GM12878 (cell line): ENCODE measurements at regions not wholly inside any gene's neighbourhood (a gene's known extent, or its start where the extent isn't known, plus 50 kb on each side); places are given as distances from the start of the nearest gene placed in this dataset.

Experiments
- ATAC-seq: fragments of 200-7000 bp; cut with Tn5 transposase; 3 replicates; pipeline ENCODE4 v1.9.1; 2020; ENCODE audit warnings: mild to moderate bottlenecking, moderate library complexity
- BruUV-seq: library from RNA; stranded (reverse); fragments of 400-500 nt; replicated peaks from 2 replicates; lab custom pipeline; 2021; lab: Mats Ljungman, UMichigan
- CTCF ChIA-PET: fragments of 300-600 bp; sonication (Branson Sonifier 250); formaldehyde crosslinking; extraction: SDS; loops from one replicate; lab custom pipeline; 2021; ENCODE audit warnings: inconsistent platforms; lab: Yijun Ruan, JAX
- POLR2A ChIA-PET: fragments of 350-600 bp; formaldehyde crosslinking; extraction: SDS; loops from one replicate; lab custom pipeline; 2021; ENCODE audit warnings: inconsistent platforms; lab: Charles Lee
- RAD21 ChIA-PET: fragments of 300-600 bp; sonication (Branson Sonifier 250); formaldehyde crosslinking; loops from one replicate; lab custom pipeline; 2023; ENCODE audit warnings: antibody characterized with exemption; ENCODE audit not compliant: unreplicated experiment; lab: Charles Lee
- SMC1A ChIA-PET: fragments of 300-600 bp; sonication (Branson Sonifier 250); formaldehyde crosslinking; loops from one replicate; lab custom pipeline; 2023; ENCODE audit not compliant: unreplicated experiment, uncharacterized antibody; lab: Charles Lee
- DNase-seq: peaks from one replicate; pipeline ENCODE4 v3.0.0-alpha.2; 2011; ENCODE audit warnings: low read depth, low spot score
- FAIRE-seq: peaks from 3 replicates; lab custom pipeline; 2011; peaks lifted over from hg19 to GRCh38; lab: Jason Lieb, UNC
- H2AFZ ChIP-seq: 2 replicates; pipeline ENCODE4 v1.6.0; 2011; ENCODE audit warnings: low read depth, low read length, control low read depth; ENCODE audit not compliant: control insufficient read depth
- H3K27ac ChIP-seq: 2 replicates; pipeline ENCODE4 v1.5.1; 2011; ENCODE audit warnings: control low read depth; ENCODE audit not compliant: control insufficient read depth, insufficient read depth
- H3K27me3 ChIP-seq, 2 experiments: replicated peaks in 1 of 2; 2 replicates each; pipeline versions ENCODE4 v1.6.0 to v1.6.1; 2011; ENCODE audit warnings: low read length in 1 of 2; ENCODE audit not compliant: control insufficient read depth in 2 of 2, insufficient read depth in 2 of 2
- H3K36me3 ChIP-seq, 2 experiments: 2 replicates each; pipeline ENCODE4 v1.5.1; 2011; ENCODE audit warnings: low read length in 1 of 2; ENCODE audit not compliant: control insufficient read depth in 2 of 2, insufficient read depth in 2 of 2
- H3K4me1 ChIP-seq: 2 replicates; pipeline ENCODE4 v1.6.1; 2011; ENCODE audit warnings: mild to moderate bottlenecking, low read length, moderate library complexity, mixed read lengths; ENCODE audit not compliant: control insufficient read depth, insufficient read depth
- H3K4me2 ChIP-seq: 2 replicates; pipeline ENCODE4 v1.6.0; 2011; ENCODE audit warnings: control low read depth; ENCODE audit not compliant: control insufficient read depth, insufficient read depth
- H3K4me3 ChIP-seq: fragments of 200-600 bp; sonication (generic); 2 replicates; pipeline ENCODE4 v1.5.1; 2016
- H3K79me2 ChIP-seq: 2 replicates; pipeline ENCODE4 v1.6.0; 2011; ENCODE audit warnings: low read length; ENCODE audit not compliant: control insufficient read depth, insufficient read depth
- H3K9ac ChIP-seq: 2 replicates; pipeline ENCODE4 v1.8.0; 2011; ENCODE audit warnings: low read length, control low read depth, mixed read lengths; ENCODE audit not compliant: control insufficient read depth, insufficient read depth
- H3K9me3 ChIP-seq: replicated peaks from 3 replicates; pipeline ENCODE4 v1.5.1; 2011; ENCODE audit warnings: mild to moderate bottlenecking, low read length; ENCODE audit not compliant: control insufficient read depth, insufficient read depth
- H4K20me1 ChIP-seq: 2 replicates; pipeline ENCODE4 v1.6.0; 2011; ENCODE audit not compliant: control insufficient read depth, insufficient read depth
- EED ChIP-seq: sonication (generic); IDR thresholded peaks from 2 replicates; pipeline ENCODE4 v1.6.1; 2016; ENCODE audit warnings: antibody characterized with exemption, low read depth
- EZH2 ChIP-seq: IDR thresholded peaks from 2 replicates; pipeline ENCODE4 v1.6.1; 2012; ENCODE audit warnings: low read depth, mild to moderate bottlenecking, control low read depth, inconsistent platforms, low read length, borderline replicate concordance; ENCODE audit not compliant: control insufficient read depth
- FOXK2 ChIP-seq: fragments of 450-650 bp; IDR thresholded peaks from 2 replicates; pipeline ENCODE4 v1.6.1; 2017; ENCODE audit warnings: mild to moderate bottlenecking, moderate library complexity
- KLF5 ChIP-seq: fragments of 450-650 bp; IDR thresholded peaks from 2 replicates; pipeline ENCODE4 v1.6.1; 2014; ENCODE audit warnings: mild to moderate bottlenecking; ENCODE audit not compliant: partially characterized antibody
- MYB ChIP-seq: fragments of 150-350 bp; IDR thresholded peaks from 2 replicates; pipeline ENCODE4 v1.6.1; 2014; ENCODE audit warnings: mild to moderate bottlenecking, low read depth, low read length, borderline replicate concordance
- POLR2AphosphoS5 ChIP-seq: IDR thresholded peaks from 2 replicates; pipeline ENCODE4 v1.6.1; 2011; ENCODE audit warnings: mild to moderate bottlenecking, low read length, inconsistent platforms
- RUNX3 ChIP-seq: IDR thresholded peaks from 2 replicates; pipeline ENCODE4 v1.6.1; 2012; ENCODE audit warnings: low read length, inconsistent platforms
- SIX5 ChIP-seq: IDR thresholded peaks from 2 replicates; pipeline ENCODE4 v1.6.1; 2011; ENCODE audit warnings: mild to moderate bottlenecking, low read depth, low read length, moderate library complexity; ENCODE audit not compliant: severe bottlenecking
- SUPT20H ChIP-seq: IDR thresholded peaks from 2 replicates; pipeline ENCODE4 v1.6.1; 2011; ENCODE audit warnings: low read depth, mild to moderate bottlenecking, low read length, moderate library complexity, borderline replicate concordance; ENCODE audit not compliant: control insufficient read depth
- TBL1XR1 ChIP-seq: IDR thresholded peaks from 2 replicates; pipeline ENCODE4 v1.6.1; 2012; ENCODE audit warnings: low read depth, low read length, improper control_type of control experiment
- WGBS: methylation state at CpG from one replicate; pipeline ENCODE4 v1.1.6; 2016; ENCODE audit warnings: low lambda C conversion rate; ENCODE audit not compliant: insufficient replicate concordance, insufficient coverage; ENCODE audit errors: missing lambda C conversion rate; 5-methylcytosine and 5-hydroxymethylcytosine counted together
- in situ Hi-C: fragments of 300-500 bp; cut with MboI; formaldehyde crosslinking; loops from 9 replicates; pipeline ENCODE4 v1.14.3; 2018; ENCODE audit warnings: mixed read lengths
- intact Hi-C: fragments of 100-400 bp; cut with micrococcal nuclease; formaldehyde crosslinking; loops from one replicate; pipeline ENCODE4 v1.14.2; 2022; ENCODE audit not compliant: unreplicated experiment
- TF ChIP-seq, protein P1 (sequence below): fragments of 150-350 bp; IDR thresholded peaks from 2 replicates; pipeline ENCODE4 v1.6.1; 2016; ENCODE audit warnings: low read depth, low read length
- TF ChIP-seq, protein P2 (sequence below): IDR thresholded peaks from 2 replicates; pipeline ENCODE4 v1.6.1; 2011; ENCODE audit warnings: borderline replicate concordance, low read depth, mild to moderate bottlenecking, moderate library complexity, mixed read lengths, low read length; ENCODE audit not compliant: insufficient read depth; ENCODE audit errors: extremely low read length
- TF ChIP-seq, protein P3 (sequence below): fragments of 450-650 bp; conservative IDR thresholded peaks from 2 replicates; pipeline ENCODE4 v1.6.1; 2017; ENCODE audit warnings: mild to moderate bottlenecking, moderate library complexity
- TF ChIP-seq, protein P4 (sequence below): fragments of 450-650 bp; IDR thresholded peaks from 2 replicates; pipeline ENCODE4 v1.6.1; 2017; ENCODE audit warnings: low read depth, mild to moderate bottlenecking, moderate library complexity

DNA sequence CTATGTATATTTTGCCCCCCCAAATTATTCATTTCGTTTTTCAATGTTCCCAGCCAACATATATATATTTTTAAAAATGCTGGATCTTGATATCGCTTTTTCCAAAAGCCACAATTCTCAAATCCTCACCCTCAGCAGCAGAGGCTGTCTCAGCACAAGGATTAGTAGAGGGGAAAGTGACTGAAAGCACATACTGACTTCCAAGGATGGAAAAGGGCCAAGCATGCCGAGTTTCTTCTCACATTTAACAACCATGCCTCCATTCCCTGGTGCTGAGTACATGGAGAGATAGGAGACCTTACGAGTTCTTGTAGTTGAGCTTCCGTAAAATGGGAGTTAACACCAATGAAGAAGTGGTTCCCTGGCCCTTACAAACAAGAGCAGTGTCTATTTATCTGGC lies 403.4 kb upstream of the DCN start (continued):
- TF ChIP-seq, protein P1, sequence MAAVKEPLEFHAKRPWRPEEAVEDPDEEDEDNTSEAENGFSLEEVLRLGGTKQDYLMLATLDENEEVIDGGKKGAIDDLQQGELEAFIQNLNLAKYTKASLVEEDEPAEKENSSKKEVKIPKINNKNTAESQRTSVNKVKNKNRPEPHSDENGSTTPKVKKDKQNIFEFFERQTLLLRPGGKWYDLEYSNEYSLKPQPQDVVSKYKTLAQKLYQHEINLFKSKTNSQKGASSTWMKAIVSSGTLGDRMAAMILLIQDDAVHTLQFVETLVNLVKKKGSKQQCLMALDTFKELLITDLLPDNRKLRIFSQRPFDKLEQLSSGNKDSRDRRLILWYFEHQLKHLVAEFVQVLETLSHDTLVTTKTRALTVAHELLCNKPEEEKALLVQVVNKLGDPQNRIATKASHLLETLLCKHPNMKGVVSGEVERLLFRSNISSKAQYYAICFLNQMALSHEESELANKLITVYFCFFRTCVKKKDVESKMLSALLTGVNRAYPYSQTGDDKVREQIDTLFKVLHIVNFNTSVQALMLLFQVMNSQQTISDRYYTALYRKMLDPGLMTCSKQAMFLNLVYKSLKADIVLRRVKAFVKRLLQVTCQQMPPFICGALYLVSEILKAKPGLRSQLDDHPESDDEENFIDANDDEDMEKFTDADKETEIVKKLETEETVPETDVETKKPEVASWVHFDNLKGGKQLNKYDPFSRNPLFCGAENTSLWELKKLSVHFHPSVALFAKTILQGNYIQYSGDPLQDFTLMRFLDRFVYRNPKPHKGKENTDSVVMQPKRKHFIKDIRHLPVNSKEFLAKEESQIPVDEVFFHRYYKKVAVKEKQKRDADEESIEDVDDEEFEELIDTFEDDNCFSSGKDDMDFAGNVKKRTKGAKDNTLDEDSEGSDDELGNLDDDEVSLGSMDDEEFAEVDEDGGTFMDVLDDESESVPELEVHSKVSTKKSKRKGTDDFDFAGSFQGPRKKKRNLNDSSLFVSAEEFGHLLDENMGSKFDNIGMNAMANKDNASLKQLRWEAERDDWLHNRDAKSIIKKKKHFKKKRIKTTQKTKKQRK = no peak
- no peak for TF ChIP-seq POLR2AphosphoS5
- no peak for TF ChIP-seq SUPT20H
- no peak for TF ChIP-seq MYB
- TF ChIP-seq EED = no peak
- TF ChIP-seq, all 136 proteins: peak for 0

DNA sequence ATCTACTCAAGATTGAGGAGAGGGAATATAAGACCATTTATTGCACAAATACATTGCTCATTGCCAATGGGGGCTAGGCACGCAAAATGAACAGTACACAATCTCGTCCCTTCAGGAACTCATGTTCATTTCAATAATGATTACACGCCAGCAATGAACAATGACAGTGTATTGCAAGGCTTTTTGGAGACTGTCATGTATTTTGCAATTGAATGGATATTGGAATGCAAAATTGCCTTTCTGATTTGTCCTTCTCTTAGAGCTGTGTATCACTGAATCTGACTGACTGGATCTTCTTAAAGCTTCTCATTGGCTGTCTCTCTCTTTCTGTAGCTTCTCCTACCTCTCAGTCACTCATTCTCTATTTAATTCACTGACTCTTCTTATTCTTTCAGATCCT lies 400.2 kb upstream of the DCN start:
- SMC1A ChIA-PET = interaction anchor here (1.0 to 1.1 kb wide), 2 partner anchors 9 to 30 kb away, joined by 3 to 4 read pairs; no protein-coding TSS in a partner anchor
- intact Hi-C loops = no loop called here
- H3K27me3 ChIP-seq = no peaks in the 10 kb centered on the region
- H2AFZ ChIP-seq = no peak overlapping the region
- in situ Hi-C loops = loop anchor here (25.0 kb wide), 2 partner anchors 554 to 1054 kb away; partner anchors contain the start of gene BTG1
- 68% methylated on average over 3 of the region's 3 CpGs for WGBS
- H3K4me3 ChIP-seq = no peak overlapping the region
- no peak for ATAC-seq
- no peaks in the 10 kb centered on the region for H3K36me3 ChIP-seq
- no peak for FAIRE-seq
- H3K27ac ChIP-seq = no peak overlapping the region
- no peaks in the 10 kb centered on the region for H4K20me1 ChIP-seq
- no peak overlapping the region for H3K9ac ChIP-seq
- no peak for DNase-seq
- POLR2A ChIA-PET = no interaction called here
- no peaks in the 10 kb centered on the region for H3K4me1 ChIP-seq
- no peak overlapping the region for H3K4me2 ChIP-seq
- no peaks in the 10 kb centered on the region for H3K9me3 ChIP-seq
- no peaks in the 10 kb centered on the region for H3K79me2 ChIP-seq
- CTCF ChIA-PET = no interaction called here
- no TSS peak for BruUV-seq
- RAD21 ChIA-PET = no interaction called here
- TF ChIP-seq KLF5 (no peak), FOXK2 (no peak), SIX5 (no peak), RUNX3 (no peak), TBL1XR1 (no peak), EZH2 (no peak)
- TF ChIP-seq, protein P2, sequence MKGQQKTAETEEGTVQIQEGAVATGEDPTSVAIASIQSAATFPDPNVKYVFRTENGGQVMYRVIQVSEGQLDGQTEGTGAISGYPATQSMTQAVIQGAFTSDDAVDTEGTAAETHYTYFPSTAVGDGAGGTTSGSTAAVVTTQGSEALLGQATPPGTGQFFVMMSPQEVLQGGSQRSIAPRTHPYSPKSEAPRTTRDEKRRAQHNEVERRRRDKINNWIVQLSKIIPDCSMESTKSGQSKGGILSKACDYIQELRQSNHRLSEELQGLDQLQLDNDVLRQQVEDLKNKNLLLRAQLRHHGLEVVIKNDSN = no peak
- TF ChIP-seq, protein P3, sequence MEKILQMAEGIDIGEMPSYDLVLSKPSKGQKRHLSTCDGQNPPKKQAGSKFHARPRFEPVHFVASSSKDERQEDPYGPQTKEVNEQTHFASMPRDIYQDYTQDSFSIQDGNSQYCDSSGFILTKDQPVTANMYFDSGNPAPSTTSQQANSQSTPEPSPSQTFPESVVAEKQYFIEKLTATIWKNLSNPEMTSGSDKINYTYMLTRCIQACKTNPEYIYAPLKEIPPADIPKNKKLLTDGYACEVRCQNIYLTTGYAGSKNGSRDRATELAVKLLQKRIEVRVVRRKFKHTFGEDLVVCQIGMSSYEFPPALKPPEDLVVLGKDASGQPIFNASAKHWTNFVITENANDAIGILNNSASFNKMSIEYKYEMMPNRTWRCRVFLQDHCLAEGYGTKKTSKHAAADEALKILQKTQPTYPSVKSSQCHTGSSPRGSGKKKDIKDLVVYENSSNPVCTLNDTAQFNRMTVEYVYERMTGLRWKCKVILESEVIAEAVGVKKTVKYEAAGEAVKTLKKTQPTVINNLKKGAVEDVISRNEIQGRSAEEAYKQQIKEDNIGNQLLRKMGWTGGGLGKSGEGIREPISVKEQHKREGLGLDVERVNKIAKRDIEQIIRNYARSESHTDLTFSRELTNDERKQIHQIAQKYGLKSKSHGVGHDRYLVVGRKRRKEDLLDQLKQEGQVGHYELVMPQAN = no peak
- TF ChIP-seq, protein P4, sequence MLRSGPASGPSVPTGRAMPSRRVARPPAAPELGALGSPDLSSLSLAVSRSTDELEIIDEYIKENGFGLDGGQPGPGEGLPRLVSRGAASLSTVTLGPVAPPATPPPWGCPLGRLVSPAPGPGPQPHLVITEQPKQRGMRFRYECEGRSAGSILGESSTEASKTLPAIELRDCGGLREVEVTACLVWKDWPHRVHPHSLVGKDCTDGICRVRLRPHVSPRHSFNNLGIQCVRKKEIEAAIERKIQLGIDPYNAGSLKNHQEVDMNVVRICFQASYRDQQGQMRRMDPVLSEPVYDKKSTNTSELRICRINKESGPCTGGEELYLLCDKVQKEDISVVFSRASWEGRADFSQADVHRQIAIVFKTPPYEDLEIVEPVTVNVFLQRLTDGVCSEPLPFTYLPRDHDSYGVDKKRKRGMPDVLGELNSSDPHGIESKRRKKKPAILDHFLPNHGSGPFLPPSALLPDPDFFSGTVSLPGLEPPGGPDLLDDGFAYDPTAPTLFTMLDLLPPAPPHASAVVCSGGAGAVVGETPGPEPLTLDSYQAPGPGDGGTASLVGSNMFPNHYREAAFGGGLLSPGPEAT = no peak
